OCI-LY1 (cell line): ENCODE measurements at regions not wholly inside any gene's neighbourhood (a gene's known extent, or its start where the extent isn't known, plus 50 kb on each side); places are given as distances from the start of the nearest gene placed in this dataset.

Source experiments
- EZH2 ChIP-seq: fragments of 200-600 bp; sonication (generic), shearing (Covaris generic); IDR thresholded peaks from 2 replicates; pipeline ENCODE4 v1.8.0; 2017; ENCODE audit warnings: borderline replicate concordance, mixed run types, mild to moderate bottlenecking, antibody characterized with exemption, low read length, moderate library complexity, mixed read lengths
- TF ChIP-seq, protein P1 (sequence below): fragments of 200-600 bp; sonication (generic), shearing (Covaris generic); IDR thresholded peaks from 2 replicates; pipeline ENCODE4 v1.5.1; 2017; ENCODE audit warnings: mild to moderate bottlenecking, antibody characterized with exemption, low read length, moderate library complexity, mixed read lengths

DNA sequence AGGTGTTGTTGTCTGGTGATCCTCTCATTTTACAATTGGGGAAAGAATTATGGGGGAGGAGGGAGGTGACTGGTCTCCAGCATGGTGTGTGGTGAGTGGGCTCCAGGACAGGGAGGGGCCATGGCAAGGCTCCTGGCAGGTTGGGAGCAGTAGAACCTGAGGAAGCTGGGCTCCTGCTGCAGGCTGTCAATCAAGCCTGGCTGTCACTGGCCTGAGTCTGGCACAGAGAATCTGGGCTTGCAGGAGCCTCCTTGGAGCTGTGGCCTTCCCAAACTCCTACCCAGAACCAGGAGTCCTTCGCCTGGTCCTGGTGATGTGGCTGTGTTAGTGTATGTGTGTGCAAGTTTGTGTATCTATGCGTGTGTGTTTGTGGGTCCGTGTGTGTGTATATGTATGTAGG, 131.9 kb upstream of the CSF3R start:
- TF ChIP-seq, protein P1, sequence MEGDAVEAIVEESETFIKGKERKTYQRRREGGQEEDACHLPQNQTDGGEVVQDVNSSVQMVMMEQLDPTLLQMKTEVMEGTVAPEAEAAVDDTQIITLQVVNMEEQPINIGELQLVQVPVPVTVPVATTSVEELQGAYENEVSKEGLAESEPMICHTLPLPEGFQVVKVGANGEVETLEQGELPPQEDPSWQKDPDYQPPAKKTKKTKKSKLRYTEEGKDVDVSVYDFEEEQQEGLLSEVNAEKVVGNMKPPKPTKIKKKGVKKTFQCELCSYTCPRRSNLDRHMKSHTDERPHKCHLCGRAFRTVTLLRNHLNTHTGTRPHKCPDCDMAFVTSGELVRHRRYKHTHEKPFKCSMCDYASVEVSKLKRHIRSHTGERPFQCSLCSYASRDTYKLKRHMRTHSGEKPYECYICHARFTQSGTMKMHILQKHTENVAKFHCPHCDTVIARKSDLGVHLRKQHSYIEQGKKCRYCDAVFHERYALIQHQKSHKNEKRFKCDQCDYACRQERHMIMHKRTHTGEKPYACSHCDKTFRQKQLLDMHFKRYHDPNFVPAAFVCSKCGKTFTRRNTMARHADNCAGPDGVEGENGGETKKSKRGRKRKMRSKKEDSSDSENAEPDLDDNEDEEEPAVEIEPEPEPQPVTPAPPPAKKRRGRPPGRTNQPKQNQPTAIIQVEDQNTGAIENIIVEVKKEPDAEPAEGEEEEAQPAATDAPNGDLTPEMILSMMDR = no peak
- TF ChIP-seq EZH2 = no peak
